SJCRH30 (cell line): ENCODE measurements at regions not wholly inside any gene's neighbourhood (a gene's known extent, or its start where the extent isn't known, plus 50 kb on each side); places are given as distances from the start of the nearest gene placed in this dataset.

Experiments used
- DNase-seq, 2 experiments: peaks; one replicate each; pipeline ENCODE4 v3.0.0-alpha.2; 2015 to 2020
- H3K27ac ChIP-seq: fragments of 250-450 bp; sonication (Bioruptor Pico); 2 replicates; pipeline ENCODE4 v1.5.1; 2020; ENCODE audit warnings: mild to moderate bottlenecking, moderate library complexity
- H3K27me3 ChIP-seq: fragments of 250-450 bp; sonication (Bioruptor Pico); 2 replicates; pipeline ENCODE4 v1.5.1; 2020; ENCODE audit warnings: mild to moderate bottlenecking, moderate library complexity
- H3K36me3 ChIP-seq: fragments of 250-450 bp; sonication (Bioruptor Pico); 2 replicates; pipeline ENCODE4 v1.5.1; 2020; ENCODE audit warnings: mild to moderate bottlenecking, moderate library complexity
- H3K4me1 ChIP-seq: fragments of 250-450 bp; sonication (Bioruptor Pico); 2 replicates; pipeline ENCODE4 v1.5.1; 2020; ENCODE audit warnings: mild to moderate bottlenecking, moderate library complexity
- H3K4me3 ChIP-seq: fragments of 250-450 bp; sonication (Bioruptor Pico); 2 replicates; pipeline ENCODE4 v1.5.1; 2020; ENCODE audit warnings: mild to moderate bottlenecking, moderate library complexity
- H3K9me3 ChIP-seq: fragments of 250-450 bp; sonication (Bioruptor Pico); replicated peaks from 2 replicates; pipeline ENCODE4 v1.5.1; 2020; ENCODE audit warnings: mild to moderate bottlenecking, moderate library complexity

DNA sequence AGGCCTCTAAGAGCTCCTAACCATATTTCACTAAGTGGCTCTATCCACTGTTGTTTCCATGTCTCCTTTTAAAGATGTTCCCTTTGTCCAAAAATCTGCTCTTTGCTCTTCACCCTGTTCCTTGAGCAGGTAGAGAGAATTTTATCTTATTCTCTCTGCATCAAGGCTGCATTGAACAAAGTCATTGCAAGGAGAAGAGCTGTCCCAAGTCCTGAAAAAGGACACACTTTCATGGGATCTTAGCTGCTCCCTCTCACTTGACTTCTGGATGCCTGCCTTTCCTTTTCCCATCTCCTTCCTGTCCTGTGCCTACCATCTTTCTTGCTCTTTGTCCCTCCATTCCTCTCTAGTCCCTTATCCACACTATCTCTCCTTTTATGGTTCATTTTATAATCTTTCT is 235.2 kb upstream of the THSD7B start:
- H3K9me3 ChIP-seq = no peaks in the 10 kb centered on the region
- no peaks in the 10 kb centered on the region for H3K36me3 ChIP-seq
- H3K27me3 ChIP-seq = no peaks in the 10 kb centered on the region
- no peak overlapping the region for H3K4me3 ChIP-seq
- no peaks in the 10 kb centered on the region for H3K4me1 ChIP-seq
- peak in 1 of 2 experiments; percentile 14 for DNase-seq
- no peak overlapping the region for H3K27ac ChIP-seq

GRCh38 chr2:136527560-136527959 is 237.8 kb upstream of the THSD7B start:
- Histone ChIP-seq H3K27ac (no peak overlapping the region), H3K9me3 (no peaks in the 10 kb centered on the region), H3K36me3 (no peaks in the 10 kb centered on the region), H3K4me1 (no peaks in the 10 kb centered on the region), H3K27me3 (no peaks in the 10 kb centered on the region), H3K4me3 (no peak overlapping the region)
- peak; percentile 54 to 77 for DNase-seq

DNA sequence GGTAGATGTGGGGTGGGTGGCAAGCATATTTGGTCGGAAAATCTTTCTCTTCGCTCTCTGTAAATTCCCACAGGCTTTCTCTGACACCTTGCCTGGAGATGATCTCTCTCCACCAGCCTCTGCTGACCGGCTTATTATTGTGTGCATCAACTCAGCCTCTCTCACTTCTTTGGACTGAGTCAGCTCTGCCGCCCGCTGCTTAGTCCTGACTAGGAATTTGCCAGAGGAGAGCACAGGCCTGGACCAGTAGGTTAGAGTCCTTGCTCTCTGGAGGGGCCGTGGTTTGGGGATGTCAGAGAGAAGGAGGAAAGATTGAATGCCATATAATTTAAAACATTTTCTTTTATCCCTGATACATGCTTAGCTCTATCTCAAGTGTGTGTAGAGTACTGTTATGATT is 242.6 kb upstream of the THSD7B start:
- Histone ChIP-seq H3K4me1 (no peaks in the 10 kb centered on the region), H3K36me3 (no peaks in the 10 kb centered on the region), H3K27ac (no peak overlapping the region), H3K9me3 (no peaks in the 10 kb centered on the region), H3K4me3 (no peak overlapping the region), H3K27me3 (no peaks in the 10 kb centered on the region; the same call in 1 of the 2 replicates)
- DNase-seq = no peak

- no peak overlapping the region for H3K4me3 ChIP-seq
- H3K36me3 ChIP-seq = no peaks in the 10 kb centered on the region
- DNase-seq = no peak
- no peaks in the 10 kb centered on the region for H3K4me1 ChIP-seq
- H3K27ac ChIP-seq = no peak overlapping the region
- no peaks in the 10 kb centered on the region for H3K9me3 ChIP-seq
- H3K27me3 ChIP-seq = peaks cover 3% of the 10 kb centered on the region; the same call in 1 of the 2 replicates
These were observed 247.6 kb upstream of the THSD7B start for GRCh38 chr2:136517716-136518115.

DNA sequence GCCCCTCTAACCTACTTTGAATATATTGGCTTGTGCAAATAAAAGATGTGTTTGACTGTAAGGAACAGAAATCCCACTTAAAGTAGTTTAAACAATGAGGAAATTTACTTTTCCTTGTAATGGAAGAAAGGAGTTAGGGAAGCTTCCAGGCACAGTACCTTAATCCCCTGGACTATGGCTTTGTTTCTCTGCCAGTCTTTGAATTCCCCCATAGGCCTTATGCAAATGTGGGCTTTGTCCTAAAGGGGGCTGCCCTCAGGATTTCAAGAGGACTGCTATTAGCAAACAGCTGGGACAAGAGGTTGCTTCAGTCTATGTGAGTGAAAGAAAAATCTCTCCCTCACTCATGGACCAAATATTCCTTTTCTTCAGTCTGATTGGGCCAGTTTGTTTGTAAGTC is 255.1 kb upstream of the THSD7B start:
- no peaks in the 10 kb centered on the region for H3K36me3 ChIP-seq
- H3K4me3 ChIP-seq = no peak overlapping the region
- H3K27me3 ChIP-seq = peaks cover 6% of the 10 kb centered on the region
- DNase-seq = no peak
- no peaks in the 10 kb centered on the region for H3K9me3 ChIP-seq
- H3K27ac ChIP-seq = no peak overlapping the region
- H3K4me1 ChIP-seq = no peaks in the 10 kb centered on the region

DNA sequence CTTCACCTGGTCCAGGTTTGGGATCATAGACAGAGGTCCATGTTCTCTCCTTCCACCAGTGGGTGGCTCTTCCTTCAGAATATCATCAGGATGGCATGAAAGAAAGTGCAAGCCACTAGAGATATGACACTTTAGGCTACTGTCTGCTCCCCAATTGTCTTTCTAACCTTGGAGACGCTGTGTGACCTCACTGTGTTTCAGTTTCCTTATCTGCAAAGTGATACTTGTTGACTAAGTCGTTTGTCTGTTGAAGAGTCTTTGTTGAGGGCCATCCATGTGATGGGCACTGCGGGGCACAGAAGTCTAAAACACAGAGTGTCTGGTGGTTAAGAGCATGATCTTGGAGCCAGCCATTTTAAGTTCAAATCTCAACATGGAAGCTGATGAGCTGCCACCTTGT is 259.9 kb upstream of the THSD7B start:
- Histone ChIP-seq H3K36me3 (no peaks in the 10 kb centered on the region), H3K4me3 (no peak overlapping the region), H3K4me1 (no peaks in the 10 kb centered on the region), H3K9me3 (no peaks in the 10 kb centered on the region), H3K27ac (no peak overlapping the region), H3K27me3 (peaks cover 3% of the 10 kb centered on the region)
- DNase-seq = no peak

GRCh38 chr2:136502660-136503059 is 262.7 kb upstream of the THSD7B start:
- DNase-seq = no peak
- no peaks in the 10 kb centered on the region for H3K4me1 ChIP-seq
- H3K27ac ChIP-seq = no peak overlapping the region
- no peaks in the 10 kb centered on the region for H3K36me3 ChIP-seq
- H3K4me3 ChIP-seq = no peak overlapping the region
- H3K9me3 ChIP-seq = no peaks in the 10 kb centered on the region
- H3K27me3 ChIP-seq = peaks cover 3% of the 10 kb centered on the region; the same call in 1 of the 2 replicates

- no peak overlapping the region for H3K4me3 ChIP-seq
- no peaks in the 10 kb centered on the region for H3K36me3 ChIP-seq
- no peaks in the 10 kb centered on the region for H3K4me1 ChIP-seq
- no peaks in the 10 kb centered on the region for H3K27me3 ChIP-seq
- no peak for DNase-seq
- H3K9me3 ChIP-seq = no peaks in the 10 kb centered on the region
- no peak overlapping the region for H3K27ac ChIP-seq
These were observed 267.6 kb upstream of the THSD7B start for GRCh38 chr2:136497709-136498108.

DNA sequence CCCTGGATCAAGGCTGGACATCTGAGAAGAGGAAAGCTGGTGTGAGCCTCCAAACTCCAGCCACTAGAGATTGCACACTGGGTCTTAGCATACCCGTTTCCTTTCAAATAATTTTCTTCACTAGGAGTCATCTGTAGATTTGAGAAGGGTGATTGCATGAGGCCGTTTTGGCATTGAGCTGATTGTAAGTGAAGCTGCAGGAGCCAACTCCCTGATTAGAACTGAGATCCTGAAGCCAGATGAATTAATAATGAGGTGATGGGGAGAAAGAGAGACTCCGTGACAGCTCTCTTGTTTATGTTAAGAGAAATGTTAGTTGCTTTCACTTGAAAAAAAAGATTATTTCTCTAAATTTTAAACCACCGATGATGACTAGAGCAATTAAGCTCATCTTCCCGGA is 268.4 kb upstream of the THSD7B start:
- no peak for DNase-seq
- Histone ChIP-seq H3K4me1 (no peaks in the 10 kb centered on the region), H3K9me3 (no peaks in the 10 kb centered on the region), H3K4me3 (no peak overlapping the region), H3K36me3 (no peaks in the 10 kb centered on the region), H3K27me3 (no peaks in the 10 kb centered on the region), H3K27ac (no peak overlapping the region)

DNA sequence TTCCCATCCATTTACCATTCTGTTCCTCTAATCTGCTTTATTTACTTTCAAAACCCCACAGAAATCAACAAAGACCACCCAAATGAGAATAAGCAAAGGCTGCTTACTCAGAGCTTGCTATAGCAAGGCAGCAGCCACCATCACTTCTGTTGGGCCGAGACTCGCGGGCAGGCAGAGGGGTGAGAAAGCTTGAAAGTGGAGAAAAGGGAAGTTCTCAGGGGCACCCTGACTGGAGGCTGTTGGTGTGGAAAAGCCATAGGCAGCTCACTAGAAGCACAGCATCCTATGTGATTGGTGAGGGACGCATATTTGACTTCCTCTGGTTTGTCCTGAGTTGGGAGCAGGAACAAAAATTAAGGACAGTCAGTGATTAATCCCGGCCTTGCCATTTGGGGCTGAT is 269.7 kb upstream of the THSD7B start:
- Histone ChIP-seq H3K4me1 (no peaks in the 10 kb centered on the region), H3K36me3 (no peaks in the 10 kb centered on the region), H3K27ac (no peak overlapping the region), H3K27me3 (no peaks in the 10 kb centered on the region), H3K9me3 (no peaks in the 10 kb centered on the region), H3K4me3 (no peak overlapping the region)
- DNase-seq = no peak

- no peaks in the 10 kb centered on the region for H3K36me3 ChIP-seq
- H3K4me1 ChIP-seq = no peaks in the 10 kb centered on the region
- no peak for DNase-seq
- no peaks in the 10 kb centered on the region for H3K9me3 ChIP-seq
- no peak overlapping the region for H3K4me3 ChIP-seq
- no peak overlapping the region for H3K27ac ChIP-seq
- no peaks in the 10 kb centered on the region for H3K27me3 ChIP-seq
These were observed 272.4 kb upstream of the THSD7B start for GRCh38 chr2:136492901-136493300.

- no peaks in the 10 kb centered on the region for H3K9me3 ChIP-seq
- H3K36me3 ChIP-seq = no peaks in the 10 kb centered on the region
- no peak overlapping the region for H3K4me3 ChIP-seq
- no peaks in the 10 kb centered on the region for H3K27me3 ChIP-seq
- DNase-seq = no peak
- no peaks in the 10 kb centered on the region for H3K4me1 ChIP-seq
- no peak overlapping the region for H3K27ac ChIP-seq
These were observed 275.2 kb upstream of the THSD7B start for GRCh38 chr2:136490100-136490499.

DNA sequence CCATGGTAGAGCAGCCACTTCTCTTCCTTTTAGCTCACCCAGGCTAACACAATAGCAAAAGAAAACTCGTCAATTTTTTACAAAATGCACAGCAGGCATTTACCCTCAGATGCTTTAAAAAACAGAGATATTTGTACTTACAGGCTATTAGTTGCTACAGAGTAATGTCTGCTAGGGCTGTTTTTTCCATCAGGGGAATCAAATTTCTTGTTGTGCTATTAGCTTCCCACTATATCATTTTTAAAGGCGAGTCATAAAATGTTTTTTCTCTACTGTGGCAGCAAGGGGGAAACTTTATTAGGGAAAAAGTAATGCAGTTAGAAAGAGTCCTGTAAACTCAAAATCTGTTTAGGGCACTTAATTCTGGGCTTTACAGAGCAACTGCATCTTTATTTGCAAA is 277.9 kb upstream of the THSD7B start:
- Histone ChIP-seq H3K4me3 (no peak overlapping the region), H3K36me3 (no peaks in the 10 kb centered on the region), H3K27me3 (peaks cover 6% of the 10 kb centered on the region; the same call in 1 of the 2 replicates), H3K9me3 (no peaks in the 10 kb centered on the region), H3K27ac (no peak overlapping the region), H3K4me1 (no peaks in the 10 kb centered on the region)
- no peak for DNase-seq

GRCh38 chr2:136486115-136486514 is 279.2 kb upstream of the THSD7B start:
- H3K4me1 ChIP-seq = no peaks in the 10 kb centered on the region
- no peaks in the 10 kb centered on the region for H3K36me3 ChIP-seq
- no peak for DNase-seq
- H3K9me3 ChIP-seq = no peaks in the 10 kb centered on the region
- H3K4me3 ChIP-seq = no peak overlapping the region
- peaks cover 6% of the 10 kb centered on the region; the same call in 1 of the 2 replicates for H3K27me3 ChIP-seq
- no peak overlapping the region for H3K27ac ChIP-seq

DNA sequence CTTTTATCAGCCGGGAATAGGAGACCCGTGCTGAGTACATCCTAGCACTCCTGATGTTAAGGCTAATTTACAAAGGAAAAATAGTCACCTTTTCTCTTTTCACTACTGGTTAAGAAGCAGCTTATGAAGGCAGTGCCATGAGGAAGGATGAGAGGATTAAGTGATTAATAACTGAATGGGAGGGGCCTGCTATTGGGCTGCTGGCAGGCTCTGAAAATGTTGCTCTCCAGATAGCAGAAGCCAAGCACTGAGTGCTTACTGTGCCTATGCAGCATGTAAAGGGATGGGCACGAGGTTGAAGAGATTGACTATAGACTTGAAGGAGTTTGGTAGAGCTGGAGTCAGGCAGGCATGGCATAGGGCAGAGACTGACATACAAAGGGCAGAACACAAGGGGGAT is 282.4 kb upstream of the THSD7B start:
- Histone ChIP-seq H3K9me3 (no peaks in the 10 kb centered on the region), H3K4me1 (no peaks in the 10 kb centered on the region), H3K27ac (no peak overlapping the region), H3K36me3 (no peaks in the 10 kb centered on the region), H3K27me3 (peaks cover 6% of the 10 kb centered on the region; the same call in 1 of the 2 replicates), H3K4me3 (no peak overlapping the region)
- no peak for DNase-seq

DNA sequence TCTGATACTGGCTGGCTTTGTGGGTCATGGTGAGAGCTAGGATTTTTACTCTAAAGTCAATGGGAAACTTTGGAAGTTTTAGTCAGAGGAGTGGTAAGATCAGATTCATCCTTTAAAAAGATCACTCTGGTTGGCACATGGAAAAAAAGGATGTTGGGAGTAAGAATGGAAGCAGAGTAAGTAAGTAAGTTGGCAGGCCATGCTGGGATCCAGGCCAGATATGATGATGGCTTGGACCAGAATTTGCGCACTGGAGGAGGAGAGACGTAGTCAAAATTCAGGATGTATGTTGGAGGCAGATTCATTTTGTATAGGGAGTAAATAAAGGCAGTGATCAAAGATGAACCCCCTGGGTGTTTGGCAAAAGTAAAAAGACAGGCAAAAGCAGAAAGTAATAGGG is 283.3 kb upstream of the THSD7B start:
- Histone ChIP-seq H3K4me1 (no peaks in the 10 kb centered on the region), H3K27ac (no peak overlapping the region), H3K4me3 (no peak overlapping the region), H3K9me3 (no peaks in the 10 kb centered on the region), H3K27me3 (peaks cover 6% of the 10 kb centered on the region; the same call in 1 of the 2 replicates), H3K36me3 (no peaks in the 10 kb centered on the region)
- DNase-seq = no peak
